ENCODE measurements at regions not wholly inside any gene's neighbourhood (a gene's known extent, or its start where the extent isn't known, plus 50 kb on each side); places are given as distances from the start of the nearest gene placed in this dataset.

DNA sequence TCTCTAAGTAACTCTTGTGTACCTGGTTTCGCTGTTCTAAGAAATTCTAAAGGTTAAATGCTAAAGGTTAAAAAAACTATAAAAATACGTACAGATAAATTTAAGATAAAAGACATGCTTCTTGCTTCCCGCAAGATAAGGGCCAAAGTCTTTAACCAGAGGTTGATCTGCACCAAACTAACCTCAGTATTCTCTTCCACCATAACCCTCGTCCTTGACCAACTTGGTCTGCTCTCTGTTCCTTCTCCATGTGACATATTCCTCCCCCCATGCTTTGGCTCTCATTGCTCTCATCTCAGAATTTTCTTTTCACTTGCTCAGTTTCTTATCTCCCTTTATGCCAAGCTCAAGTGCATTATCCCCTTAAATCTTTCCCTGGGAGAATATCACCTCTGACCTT, 330.5 kb upstream of the ZFHX3 start:
- ChIA-PET RAD21 (ENCODE audit: low non-redundant PET in 1 of 2, low total read pairs in 2 of 2, uncharacterized antibody in 2 of 2, unreplicated experiment in 2 of 2) (no interaction called here), POLR2A (no interaction called here), CTCF (no interaction called here)
- Histone ChIP-seq H3K4me3 (replicated peaks in 1 of 2; ENCODE audit: low read depth in 1 of 2, low read length in 2 of 2) (no peak overlapping the region), H3K4me2 (ENCODE audit: low read length) (no peak overlapping the region), H3K9me2 (ENCODE audit: insufficient read depth) (no peaks in the 10 kb centered on the region), H3K9me3 (ENCODE audit: control insufficient read depth in 1 of 2, insufficient read depth in 1 of 2, low read depth in 1 of 2, low read length in 2 of 2) (no peaks in the 10 kb centered on the region), H3K27me3 (ENCODE audit: insufficient read depth, low read length) (peaks cover 28% of the 10 kb centered on the region), H3K9ac (ENCODE audit: low read length) (no peak overlapping the region), H3K36me3 (ENCODE audit: control insufficient read depth in 1 of 2, insufficient read depth in 2 of 2, low read length in 2 of 2) (no peaks in the 10 kb centered on the region), H3K27ac (ENCODE audit: low read depth, low read length) (no peak overlapping the region), H3K79me2 (ENCODE audit: insufficient read depth, low read length) (no peaks in the 10 kb centered on the region), H2AFZ (ENCODE audit: low read depth, low read length, poor library complexity, severe bottlenecking) (no peak overlapping the region), H4K20me1 (ENCODE audit: insufficient read depth) (no peaks in the 10 kb centered on the region), H3K4me1 (ENCODE audit: control insufficient read depth in 1 of 2, insufficient read depth in 2 of 2, low read length in 2 of 2) (no peaks in the 10 kb centered on the region)
- DNase-seq (ENCODE audit: low read depth, low spot score) (no peak), ATAC-seq (no peak)
- BruUV-seq (replicated peaks): no TSS peak
- TF ChIP-seq EZH2 (IDR thresholded peaks at IDR 0.05) (no peak), SIN3A (IDR thresholded peaks at IDR 0.05; ENCODE audit: low read depth) (no peak), SRF (IDR thresholded peaks at IDR 0.05; ENCODE audit: low read depth) (no peak), ELF1 (IDR thresholded peaks at IDR 0.05; ENCODE audit: borderline replicate concordance, low read depth) (no peak), EZH2phosphoT487 (IDR thresholded peaks at IDR 0.05; ENCODE audit: borderline replicate concordance) (no peak), ZBTB33 (IDR thresholded peaks at IDR 0.05; ENCODE audit: extremely low read depth, insufficient replicate concordance, low read length) (no peak), RAD21 (IDR thresholded peaks at IDR 0.05; ENCODE audit: low read depth) (no peak), YY1 (IDR thresholded peaks at IDR 0.05; ENCODE audit: extremely low read depth, insufficient replicate concordance, low read depth, low read length) (no peak), TCF7L2 (IDR thresholded peaks at IDR 0.05; ENCODE audit: borderline replicate concordance, extremely low read depth, insufficient read depth, insufficient read length) (no peak), ATF3 (IDR thresholded peaks at IDR 0.05) (no peak), JUND (IDR thresholded peaks at IDR 0.05) (no peak), MAX (IDR thresholded peaks at IDR 0.05) (no peak), POLR2AphosphoS5 (IDR thresholded peaks at IDR 0.05; ENCODE audit: low read depth, low read length) (no peak), CTCF (IDR thresholded peaks at IDR 0.05 in 2 of 3, conservative IDR thresholded peaks at IDR 0.05 in 1 of 3; ENCODE audit: borderline replicate concordance in 1 of 3, insufficient read depth in 1 of 3, low read depth in 2 of 3, low read length in 2 of 3) (no peak)
- intact Hi-C loops (cut with micrococcal nuclease): no loop called here
